ENCODE measurements at regions not wholly inside any gene's neighbourhood (a gene's known extent, or its start where the extent isn't known, plus 50 kb on each side); places are given as distances from the start of the nearest gene placed in this dataset.

GRCh38 chrX:126065901-126066660, 100.0 kb downstream of the DCAF12L2 start:
- Histone ChIP-seq H4K20me1 (replicated peaks; ENCODE audit: control insufficient read depth, insufficient read depth, low read length) (no peaks in the 10 kb centered on the region), H3K4me2 (ENCODE audit: insufficient read depth, low read length) (no peak overlapping the region), H3K27ac (ENCODE audit: extremely low read depth, low read depth, low read length) (no peak overlapping the region), H3K27me3 (ENCODE audit: control insufficient read depth in 2 of 2, insufficient read depth in 2 of 2, low read length in 2 of 2) (no peaks in the 10 kb centered on the region), H3K4me3 (no peak overlapping the region), H3K36me3 (ENCODE audit: control insufficient read depth, insufficient read depth, low read length) (no peaks in the 10 kb centered on the region), H3K9ac (ENCODE audit: insufficient read depth in 1 of 2, low read depth in 2 of 2, low read length in 2 of 2) (no peak overlapping the region), H3K79me2 (ENCODE audit: control insufficient read depth, insufficient read depth, low read length) (no peaks in the 10 kb centered on the region), H3K9me3 (replicated peaks; ENCODE audit: control insufficient read depth, insufficient read depth, low read depth, low read length) (no peaks in the 10 kb centered on the region), H2AFZ (ENCODE audit: low read depth, low read length) (no peak overlapping the region), H3K4me1 (replicated peaks in 1 of 2; ENCODE audit: control insufficient read depth in 2 of 2, insufficient read depth in 2 of 2, low read length in 2 of 2) (no peaks in the 10 kb centered on the region), H3K9me1 (ENCODE audit: control insufficient read depth, insufficient read depth, low read length) (no peaks in the 10 kb centered on the region)
- BruUV-seq (replicated peaks), result no TSS peak
- FAIRE-seq, result no peak
- TF ChIP-seq ZBTB2 (IDR thresholded peaks at IDR 0.05) (no peak), SLC30A9 (CRISPR knock-in tag; IDR thresholded peaks at IDR 0.05) (no peak), SIN3B (IDR thresholded peaks at IDR 0.05; ENCODE audit: low read depth) (no peak), CREB3 (tag; conservative IDR thresholded peaks at IDR 0.05; ENCODE audit: low read depth) (no peak), THRB (CRISPR knock-in tag; conservative IDR thresholded peaks at IDR 0.05) (no peak), IFI16 (CRISPR knock-in tag; IDR thresholded peaks at IDR 0.05) (no peak), ZNF740 (CRISPR knock-in tag; IDR thresholded peaks at IDR 0.05) (no peak), ZNF740 (tag; IDR thresholded peaks at IDR 0.05) (no peak), ATF2 (CRISPR knock-in tag; IDR thresholded peaks at IDR 0.05) (no peak), NCOA1 (IDR thresholded peaks at IDR 0.05; ENCODE audit: low read depth) (no peak), GATA2 (CRISPR knock-in tag; IDR thresholded peaks at IDR 0.05) (no peak)
- DNase-seq (ENCODE audit: extremely low read depth in 1 of 4, low spot score in 3 of 4), result no peak
- intact Hi-C loops (cut with micrococcal nuclease), result no loop called here
- in situ Hi-C loops (cut with MboI), result no loop called here
- WGBS (ENCODE audit: insufficient coverage, low coverage, missing lambda C conversion rate), result 1% methylated on average over 11 of the region's 17 CpGs
- ChIA-PET CTCF (ENCODE audit: low intra/inter-chr PET ratio) (no interaction called here), POLR2A (no interaction called here)
- ATAC-seq, result no peak
